Testis (tissue), 2 donors: ENCODE measurements at regions not wholly inside any gene's neighbourhood (a gene's known extent, or its start where the extent isn't known, plus 50 kb on each side); places are given as distances from the start of the nearest gene placed in this dataset.

Experiments
- POLR2A ChIP-seq: fragments of 450-650 bp; IDR thresholded peaks from one replicate; pipeline ENCODE4 v1.6.1; 2017; ENCODE audit warnings: antibody characterized with exemption, mild to moderate bottlenecking, moderate library complexity
- TF ChIP-seq, protein P1 (sequence below), 3 experiments: fragments of 450-650 bp in 2 of 3; fragments of 200-600 bp in 1 of 3; sonication (generic) in 1 of 3; IDR thresholded peaks; one replicate each; pipeline ENCODE4 v1.5.1; 2016 to 2019; ENCODE audit warnings: antibody characterized with exemption in 3 of 3, mild to moderate bottlenecking in 2 of 3, moderate library complexity in 1 of 3

DNA sequence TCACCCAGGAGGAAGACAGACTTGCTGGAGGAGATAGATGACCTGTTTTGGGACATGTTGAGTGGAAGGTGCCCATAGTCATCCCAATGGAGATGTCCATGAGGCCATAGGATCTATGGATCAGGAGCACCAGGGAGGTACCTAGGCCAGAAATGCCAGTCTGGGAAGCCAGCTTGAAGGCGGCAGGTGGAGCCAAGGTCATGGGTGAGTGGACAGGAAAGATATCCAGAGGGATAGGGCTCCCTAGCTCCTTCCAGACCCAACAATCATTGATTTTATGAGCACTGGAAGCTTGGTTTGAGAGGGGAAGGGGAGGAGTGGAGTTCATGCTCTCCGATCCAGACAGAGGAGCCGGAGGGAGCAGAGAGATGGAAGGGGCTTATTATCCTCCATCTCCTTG, 252.6 kb downstream of the CDK5RAP2 start:
- TF ChIP-seq, protein P1, sequence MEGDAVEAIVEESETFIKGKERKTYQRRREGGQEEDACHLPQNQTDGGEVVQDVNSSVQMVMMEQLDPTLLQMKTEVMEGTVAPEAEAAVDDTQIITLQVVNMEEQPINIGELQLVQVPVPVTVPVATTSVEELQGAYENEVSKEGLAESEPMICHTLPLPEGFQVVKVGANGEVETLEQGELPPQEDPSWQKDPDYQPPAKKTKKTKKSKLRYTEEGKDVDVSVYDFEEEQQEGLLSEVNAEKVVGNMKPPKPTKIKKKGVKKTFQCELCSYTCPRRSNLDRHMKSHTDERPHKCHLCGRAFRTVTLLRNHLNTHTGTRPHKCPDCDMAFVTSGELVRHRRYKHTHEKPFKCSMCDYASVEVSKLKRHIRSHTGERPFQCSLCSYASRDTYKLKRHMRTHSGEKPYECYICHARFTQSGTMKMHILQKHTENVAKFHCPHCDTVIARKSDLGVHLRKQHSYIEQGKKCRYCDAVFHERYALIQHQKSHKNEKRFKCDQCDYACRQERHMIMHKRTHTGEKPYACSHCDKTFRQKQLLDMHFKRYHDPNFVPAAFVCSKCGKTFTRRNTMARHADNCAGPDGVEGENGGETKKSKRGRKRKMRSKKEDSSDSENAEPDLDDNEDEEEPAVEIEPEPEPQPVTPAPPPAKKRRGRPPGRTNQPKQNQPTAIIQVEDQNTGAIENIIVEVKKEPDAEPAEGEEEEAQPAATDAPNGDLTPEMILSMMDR (IDR thresholded peaks at IDR 0.05), result no peak
- TF ChIP-seq POLR2A, result no peak
